HepG2 (cell line): ENCODE measurements at regions not wholly inside any gene's neighbourhood (a gene's known extent, or its start where the extent isn't known, plus 50 kb on each side); places are given as distances from the start of the nearest gene placed in this dataset.

Experiments
- ATAC-seq: fragments of 200-7000 bp; cut with Tn5 transposase; 3 replicates; pipeline ENCODE4 v1.9.1; 2020; ENCODE audit warnings: mild to moderate bottlenecking, moderate library complexity
- BruUV-seq: library from RNA; stranded (reverse); fragments of 400-500 nt; replicated peaks from 2 replicates; lab custom pipeline; 2021; lab: Mats Ljungman, UMichigan
- CTCF ChIA-PET: fragments of 300-600 bp; formaldehyde crosslinking; extraction: SDS; loops from one replicate; lab custom pipeline; 2021; ENCODE audit warnings: low total read pairs, inconsistent platforms, low intra/inter-chr PET ratio; lab: Yijun Ruan, JAX
- POLR2A ChIA-PET: fragments of 350-600 bp; sonication (Branson Sonifier 250); formaldehyde crosslinking; loops from one replicate; lab custom pipeline; 2020; ENCODE audit warnings: antibody characterized with exemption, inconsistent platforms; lab: Yijun Ruan, JAX
- DNase-seq: peaks from one replicate; pipeline ENCODE4 v3.0.0-alpha.2; 2015; ENCODE audit warnings: low spot score
- FAIRE-seq: peaks from 3 replicates; lab custom pipeline; 2011; peaks lifted over from hg19 to GRCh38; lab: Jason Lieb, UNC
- H2AFZ ChIP-seq: one replicate; pipeline ENCODE4 v1.6.1; 2011; ENCODE audit warnings: low read length, inconsistent platforms
- H3K27ac ChIP-seq: fragments of 300-600 bp; 3 replicates; pipeline ENCODE4 v1.8.0; 2011; ENCODE audit warnings: mixed run types, mild to moderate bottlenecking, mixed read lengths, low read length, inconsistent platforms; ENCODE audit not compliant: insufficient read depth; ENCODE audit errors: extremely low read length
- H3K27me3 ChIP-seq, 2 experiments: fragments of 200-600 bp in 1 of 2; 2 replicates in 1 of 2; 3 replicates in 1 of 2; pipeline versions ENCODE4 v1.6.0 to v1.8.0; 2011; ENCODE audit warnings: low read length in 2 of 2, mild to moderate bottlenecking in 2 of 2, moderate library complexity in 2 of 2, inconsistent platforms in 1 of 2; ENCODE audit not compliant: insufficient read depth in 2 of 2, control insufficient read depth in 1 of 2
- H3K36me3 ChIP-seq, 2 experiments: fragments of 200-600 bp in 1 of 2; replicated peaks in 1 of 2; 2 replicates in 1 of 2; 3 replicates in 1 of 2; pipeline versions ENCODE4 v1.5.1 to v1.8.0; 2011; ENCODE audit warnings: low read length in 2 of 2, inconsistent platforms in 1 of 2; ENCODE audit not compliant: insufficient read depth in 2 of 2, control insufficient read depth in 1 of 2
- H3K4me1 ChIP-seq: 2 replicates; pipeline ENCODE4 v1.5.1; 2012; ENCODE audit warnings: low read length, inconsistent platforms; ENCODE audit not compliant: insufficient read depth
- H3K4me2 ChIP-seq: 2 replicates; pipeline ENCODE4 v1.6.0; 2011; ENCODE audit warnings: low read depth, low read length, inconsistent platforms
- H3K4me3 ChIP-seq, 3 experiments: fragments of 200-600 bp in 1 of 3; sonication (generic), shearing (Covaris generic) in 1 of 3; replicated peaks in 1 of 3; 2 replicates each; pipeline ENCODE4 v1.5.1; 2011 to 2016; ENCODE audit warnings: low read length in 3 of 3, inconsistent platforms in 2 of 3, low read depth in 2 of 3, mild to moderate bottlenecking in 2 of 3, control low read depth in 1 of 3, mixed read lengths in 1 of 3; ENCODE audit not compliant: insufficient read depth in 1 of 3
- H3K79me2 ChIP-seq: one replicate; pipeline ENCODE4 v1.6.1; 2011; ENCODE audit warnings: low read length, inconsistent platforms; ENCODE audit not compliant: insufficient read depth
- H3K9ac ChIP-seq: 2 replicates; pipeline ENCODE4 v1.6.0; 2011; ENCODE audit warnings: mild to moderate bottlenecking, low read depth, low read length, inconsistent platforms; ENCODE audit not compliant: insufficient read depth
- H3K9me3 ChIP-seq: 2 replicates; pipeline ENCODE4 v1.5.1; 2012; ENCODE audit warnings: mild to moderate bottlenecking, low read length
- H4K20me1 ChIP-seq: 2 replicates; pipeline ENCODE4 v1.6.0; 2011; ENCODE audit warnings: inconsistent platforms, mild to moderate bottlenecking, low read length, moderate library complexity; ENCODE audit not compliant: insufficient read depth
- CREB3 ChIP-seq: sonication (generic); formaldehyde crosslinking; IDR thresholded peaks from 2 replicates; pipeline ENCODE4 v1.5.0; 2020; ENCODE audit warnings: missing genetic modification reagents
- ESRRA ChIP-seq: sonication (generic); formaldehyde crosslinking; IDR thresholded peaks from 2 replicates; pipeline ENCODE4 v1.5.1; 2020; ENCODE audit warnings: mild to moderate bottlenecking, low read depth, missing genetic modification reagents
- GLMP ChIP-seq: sonication (generic); formaldehyde crosslinking; IDR thresholded peaks from 2 replicates; pipeline ENCODE4 v1.9.0; 2021; ENCODE audit warnings: missing genetic modification reagents, mild to moderate bottlenecking, borderline replicate concordance
- NKX3-1 ChIP-seq: sonication (generic); formaldehyde crosslinking; IDR thresholded peaks from 2 replicates; pipeline ENCODE4 v1.5.0; 2020; ENCODE audit warnings: missing genetic modification reagents
- SRSF9 ChIP-seq: fragments of 200-400 bp; formaldehyde crosslinking; IDR thresholded peaks from 2 replicates; pipeline ENCODE4 v1.6.1; 2018; ENCODE audit warnings: borderline replicate concordance, mild to moderate bottlenecking, low read depth, low read length; ENCODE audit not compliant: insufficient read depth, poor library complexity, severe bottlenecking
- THAP8 ChIP-seq: sonication (generic); formaldehyde crosslinking; IDR thresholded peaks from 2 replicates; pipeline ENCODE4 v1.5.1; 2020; ENCODE audit warnings: missing genetic modification reagents, mild to moderate bottlenecking, borderline replicate concordance
- ZNF496 ChIP-seq: sonication (generic); formaldehyde crosslinking; IDR thresholded peaks from 2 replicates; pipeline ENCODE4 v1.8.1; 2023; ENCODE audit warnings: mild to moderate bottlenecking, moderate library complexity, missing genetic modification reagents; ENCODE audit not compliant: insufficient replicate concordance
- WGBS: methylation state at CpG from one replicate; pipeline ENCODE4 v1.1.6; 2017; ENCODE audit warnings: low lambda C conversion rate; 5-methylcytosine and 5-hydroxymethylcytosine counted together
- in situ Hi-C: cut with HindIII; loops from 2 replicates; pipeline ENCODE4 v1.10.0; 2017; ENCODE audit warnings: low pct_unique_long_range_greater_than_20kb; ENCODE audit not compliant: extremely low pct_ligation_motif_present
- intact Hi-C: fragments of 100-400 bp; cut with micrococcal nuclease; formaldehyde crosslinking; loops from one replicate; pipeline ENCODE4 v1.10.0; 2022; ENCODE audit not compliant: unreplicated experiment
- TF ChIP-seq, protein P1 (sequence below): sonication (generic); formaldehyde crosslinking; conservative IDR thresholded peaks from 2 replicates; pipeline ENCODE4 v1.4.0; 2020; ENCODE audit warnings: missing genetic modification reagents
- TF ChIP-seq, protein P2 (sequence below): sonication (generic); formaldehyde crosslinking; IDR thresholded peaks from 2 replicates; pipeline ENCODE4 v1.5.0; 2020; ENCODE audit warnings: missing genetic modification reagents, mild to moderate bottlenecking, borderline replicate concordance
- TF ChIP-seq, protein P3 (sequence below): sonication (generic); formaldehyde crosslinking; IDR thresholded peaks from 2 replicates; pipeline ENCODE4 v1.4.0; 2020; ENCODE audit warnings: mild to moderate bottlenecking, missing genetic modification reagents, borderline replicate concordance

DNA sequence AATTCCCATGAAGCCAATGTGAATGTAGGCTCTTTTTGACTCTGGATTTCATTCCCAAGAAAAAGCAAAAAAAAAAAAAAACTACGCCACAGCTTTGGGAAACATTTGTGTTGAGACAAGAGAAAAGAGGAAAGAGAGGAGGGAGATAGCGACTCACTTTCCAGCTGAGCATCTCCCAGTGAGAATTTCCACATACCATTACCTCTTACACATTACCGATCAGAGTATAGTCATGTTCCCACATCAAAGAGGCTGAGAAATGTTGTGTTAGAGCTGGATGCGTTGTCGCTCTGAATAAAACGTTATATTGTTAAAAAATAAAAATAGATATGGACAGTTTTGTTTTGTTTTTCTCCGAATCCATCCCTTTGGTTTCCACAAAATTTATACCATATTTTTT lies 1019.3 kb upstream of the ADGRB3 start (continued):
- TF ChIP-seq, protein P1, sequence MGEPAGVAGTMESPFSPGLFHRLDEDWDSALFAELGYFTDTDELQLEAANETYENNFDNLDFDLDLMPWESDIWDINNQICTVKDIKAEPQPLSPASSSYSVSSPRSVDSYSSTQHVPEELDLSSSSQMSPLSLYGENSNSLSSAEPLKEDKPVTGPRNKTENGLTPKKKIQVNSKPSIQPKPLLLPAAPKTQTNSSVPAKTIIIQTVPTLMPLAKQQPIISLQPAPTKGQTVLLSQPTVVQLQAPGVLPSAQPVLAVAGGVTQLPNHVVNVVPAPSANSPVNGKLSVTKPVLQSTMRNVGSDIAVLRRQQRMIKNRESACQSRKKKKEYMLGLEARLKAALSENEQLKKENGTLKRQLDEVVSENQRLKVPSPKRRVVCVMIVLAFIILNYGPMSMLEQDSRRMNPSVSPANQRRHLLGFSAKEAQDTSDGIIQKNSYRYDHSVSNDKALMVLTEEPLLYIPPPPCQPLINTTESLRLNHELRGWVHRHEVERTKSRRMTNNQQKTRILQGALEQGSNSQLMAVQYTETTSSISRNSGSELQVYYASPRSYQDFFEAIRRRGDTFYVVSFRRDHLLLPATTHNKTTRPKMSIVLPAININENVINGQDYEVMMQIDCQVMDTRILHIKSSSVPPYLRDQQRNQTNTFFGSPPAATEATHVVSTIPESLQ (CRISPR knock-in tag) = no peak
- TF ChIP-seq, protein P2, sequence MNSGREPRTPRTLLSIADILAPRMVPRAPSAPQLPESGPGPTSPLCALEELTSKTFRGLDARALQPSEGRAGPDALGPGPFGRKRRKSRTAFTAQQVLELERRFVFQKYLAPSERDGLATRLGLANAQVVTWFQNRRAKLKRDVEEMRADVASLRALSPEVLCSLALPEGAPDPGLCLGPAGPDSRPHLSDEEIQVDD (CRISPR knock-in tag) = no peak
- TF ChIP-seq, protein P3, sequence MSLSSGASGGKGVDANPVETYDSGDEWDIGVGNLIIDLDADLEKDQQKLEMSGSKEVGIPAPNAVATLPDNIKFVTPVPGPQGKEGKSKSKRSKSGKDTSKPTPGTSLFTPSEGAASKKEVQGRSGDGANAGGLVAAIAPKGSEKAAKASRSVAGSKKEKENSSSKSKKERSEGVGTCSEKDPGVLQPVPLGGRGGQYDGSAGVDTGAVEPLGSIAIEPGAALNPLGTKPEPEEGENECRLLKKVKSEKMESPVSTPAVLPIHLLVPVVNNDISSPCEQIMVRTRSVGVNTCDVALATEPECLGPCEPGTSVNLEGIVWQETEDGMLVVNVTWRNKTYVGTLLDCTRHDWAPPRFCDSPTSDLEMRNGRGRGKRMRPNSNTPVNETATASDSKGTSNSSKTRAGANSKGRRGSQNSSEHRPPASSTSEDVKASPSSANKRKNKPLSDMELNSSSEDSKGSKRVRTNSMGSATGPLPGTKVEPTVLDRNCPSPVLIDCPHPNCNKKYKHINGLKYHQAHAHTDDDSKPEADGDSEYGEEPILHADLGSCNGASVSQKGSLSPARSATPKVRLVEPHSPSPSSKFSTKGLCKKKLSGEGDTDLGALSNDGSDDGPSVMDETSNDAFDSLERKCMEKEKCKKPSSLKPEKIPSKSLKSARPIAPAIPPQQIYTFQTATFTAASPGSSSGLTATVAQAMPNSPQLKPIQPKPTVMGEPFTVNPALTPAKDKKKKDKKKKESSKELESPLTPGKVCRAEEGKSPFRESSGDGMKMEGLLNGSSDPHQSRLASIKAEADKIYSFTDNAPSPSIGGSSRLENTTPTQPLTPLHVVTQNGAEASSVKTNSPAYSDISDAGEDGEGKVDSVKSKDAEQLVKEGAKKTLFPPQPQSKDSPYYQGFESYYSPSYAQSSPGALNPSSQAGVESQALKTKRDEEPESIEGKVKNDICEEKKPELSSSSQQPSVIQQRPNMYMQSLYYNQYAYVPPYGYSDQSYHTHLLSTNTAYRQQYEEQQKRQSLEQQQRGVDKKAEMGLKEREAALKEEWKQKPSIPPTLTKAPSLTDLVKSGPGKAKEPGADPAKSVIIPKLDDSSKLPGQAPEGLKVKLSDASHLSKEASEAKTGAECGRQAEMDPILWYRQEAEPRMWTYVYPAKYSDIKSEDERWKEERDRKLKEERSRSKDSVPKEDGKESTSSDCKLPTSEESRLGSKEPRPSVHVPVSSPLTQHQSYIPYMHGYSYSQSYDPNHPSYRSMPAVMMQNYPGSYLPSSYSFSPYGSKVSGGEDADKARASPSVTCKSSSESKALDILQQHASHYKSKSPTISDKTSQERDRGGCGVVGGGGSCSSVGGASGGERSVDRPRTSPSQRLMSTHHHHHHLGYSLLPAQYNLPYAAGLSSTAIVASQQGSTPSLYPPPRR (CRISPR knock-in tag) = no peak

- Histone ChIP-seq H2AFZ (no peak overlapping the region), H3K36me3 (no peaks in the 10 kb centered on the region), H3K9me3 (no peaks in the 10 kb centered on the region), H3K27ac (no peak overlapping the region), H3K4me1 (no peaks in the 10 kb centered on the region), H3K27me3 (no peaks in the 10 kb centered on the region), H3K79me2 (no peaks in the 10 kb centered on the region), H3K4me3 (no peak overlapping the region), H3K4me2 (no peak overlapping the region), H3K9ac (no peak overlapping the region), H4K20me1 (no peaks in the 10 kb centered on the region)
- ChIA-PET CTCF (no interaction called here), POLR2A (no interaction called here)
- ATAC-seq (no peak), DNase-seq (no peak), FAIRE-seq (no peak)
- under 1% methylated on average over 4 of the region's 4 CpGs for WGBS
- BruUV-seq = no TSS peak
- intact Hi-C loops = no loop called here
- in situ Hi-C loops = no loop called here
- TF ChIP-seq GLMP (CRISPR knock-in tag) (no peak), NKX3-1 (CRISPR knock-in tag) (no peak), SRSF9 (no peak), THAP8 (CRISPR knock-in tag) (no peak), ZNF496 (no peak), ESRRA (CRISPR knock-in tag) (no peak), CREB3 (CRISPR knock-in tag) (no peak)
Measured at GRCh38 chr6:67608099-67608749, 1026.9 kb upstream of the ADGRB3 start.
